ENCODE measurements at regions not wholly inside any gene's neighbourhood (a gene's known extent, or its start where the extent isn't known, plus 50 kb on each side); places are given as distances from the start of the nearest gene placed in this dataset.

DNA sequence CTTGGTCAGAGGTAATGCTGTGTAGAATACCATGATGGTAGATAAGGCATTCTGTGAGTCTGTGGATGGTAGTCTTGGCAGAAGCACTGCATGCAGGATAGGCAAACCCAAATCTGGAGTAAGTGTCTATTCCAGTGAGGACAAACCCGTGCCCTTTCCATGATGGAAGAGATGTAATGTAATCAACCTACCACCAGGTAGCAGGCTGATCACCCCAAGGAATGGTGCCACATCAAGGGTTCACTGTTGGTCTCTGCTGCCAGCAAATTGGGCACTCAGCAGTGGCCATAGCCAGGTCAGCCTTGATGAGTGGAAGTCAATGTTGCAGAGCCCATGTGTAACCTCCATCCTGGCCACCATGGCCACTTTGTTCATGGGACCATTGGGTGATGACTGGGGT lies 155.0 kb downstream of the RAP2A start:
- TF ChIP-seq, protein P1, sequence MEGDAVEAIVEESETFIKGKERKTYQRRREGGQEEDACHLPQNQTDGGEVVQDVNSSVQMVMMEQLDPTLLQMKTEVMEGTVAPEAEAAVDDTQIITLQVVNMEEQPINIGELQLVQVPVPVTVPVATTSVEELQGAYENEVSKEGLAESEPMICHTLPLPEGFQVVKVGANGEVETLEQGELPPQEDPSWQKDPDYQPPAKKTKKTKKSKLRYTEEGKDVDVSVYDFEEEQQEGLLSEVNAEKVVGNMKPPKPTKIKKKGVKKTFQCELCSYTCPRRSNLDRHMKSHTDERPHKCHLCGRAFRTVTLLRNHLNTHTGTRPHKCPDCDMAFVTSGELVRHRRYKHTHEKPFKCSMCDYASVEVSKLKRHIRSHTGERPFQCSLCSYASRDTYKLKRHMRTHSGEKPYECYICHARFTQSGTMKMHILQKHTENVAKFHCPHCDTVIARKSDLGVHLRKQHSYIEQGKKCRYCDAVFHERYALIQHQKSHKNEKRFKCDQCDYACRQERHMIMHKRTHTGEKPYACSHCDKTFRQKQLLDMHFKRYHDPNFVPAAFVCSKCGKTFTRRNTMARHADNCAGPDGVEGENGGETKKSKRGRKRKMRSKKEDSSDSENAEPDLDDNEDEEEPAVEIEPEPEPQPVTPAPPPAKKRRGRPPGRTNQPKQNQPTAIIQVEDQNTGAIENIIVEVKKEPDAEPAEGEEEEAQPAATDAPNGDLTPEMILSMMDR (IDR thresholded peaks at IDR 0.05; ENCODE audit: poor library complexity): no peak
- TF ChIP-seq EZH2 (IDR thresholded peaks at IDR 0.05; ENCODE audit: borderline replicate concordance): no peak

Data from hepatocyte (in vitro differentiated cells).